GM18858 (cell line): ENCODE measurements at regions not wholly inside any gene's neighbourhood (a gene's known extent, or its start where the extent isn't known, plus 50 kb on each side); places are given as distances from the start of the nearest gene placed in this dataset.
"Not testable (repeated sequence)": the region's sequence is repeated elsewhere in the genome, so short reads cannot be mapped to it uniquely, and the experiment has no call there.

Source experiments
- ATAC-seq: cut with Tn5 transposase; IDR thresholded peaks from one replicate; pipeline ENCODE4 v1.9.1; 2021; ENCODE audit not compliant: unreplicated experiment

DNA sequence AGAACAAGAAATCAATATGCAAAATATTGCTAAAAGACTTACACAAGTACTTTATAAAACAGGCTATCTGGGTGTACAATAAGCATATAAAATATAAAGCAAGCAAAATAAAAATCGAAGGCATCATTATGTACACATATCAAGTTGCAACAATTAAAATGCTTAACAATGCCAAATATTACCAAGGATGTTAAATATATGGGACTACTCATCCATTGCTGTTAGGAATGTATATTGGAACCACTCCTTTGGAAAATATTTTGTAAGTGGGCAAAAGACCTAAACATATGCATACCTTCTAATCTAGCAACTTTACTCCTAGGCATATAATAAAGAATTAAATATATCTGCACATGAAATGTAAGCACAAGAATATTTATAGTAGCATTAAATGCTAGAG lies 632.6 kb upstream of the COX7C start:
- no peak for ATAC-seq

GRCh38 chr5:85990998-85991397 lies 626.7 kb upstream of the COX7C start:
- ATAC-seq: no peak

- not testable (repeated sequence) for ATAC-seq
Observed at GRCh38 chr5:85994653-85995052, 623.1 kb upstream of the COX7C start.

GRCh38 chr5:85998656-85999055 lies 619.1 kb upstream of the COX7C start:
- no peak for ATAC-seq

- no peak for ATAC-seq
Observed at GRCh38 chr5:86008293-86008692, 609.4 kb upstream of the COX7C start.

- ATAC-seq: no peak
Observed at GRCh38 chr5:86008704-86009103, 609.0 kb upstream of the COX7C start.

GRCh38 chr5:86011937-86012336 lies 605.8 kb upstream of the COX7C start:
- no peak for ATAC-seq

- ATAC-seq: no peak
Observed at GRCh38 chr5:86029308-86029707, 588.4 kb upstream of the COX7C start.

GRCh38 chr5:86030753-86031152 lies 587.0 kb upstream of the COX7C start:
- ATAC-seq: no peak

DNA sequence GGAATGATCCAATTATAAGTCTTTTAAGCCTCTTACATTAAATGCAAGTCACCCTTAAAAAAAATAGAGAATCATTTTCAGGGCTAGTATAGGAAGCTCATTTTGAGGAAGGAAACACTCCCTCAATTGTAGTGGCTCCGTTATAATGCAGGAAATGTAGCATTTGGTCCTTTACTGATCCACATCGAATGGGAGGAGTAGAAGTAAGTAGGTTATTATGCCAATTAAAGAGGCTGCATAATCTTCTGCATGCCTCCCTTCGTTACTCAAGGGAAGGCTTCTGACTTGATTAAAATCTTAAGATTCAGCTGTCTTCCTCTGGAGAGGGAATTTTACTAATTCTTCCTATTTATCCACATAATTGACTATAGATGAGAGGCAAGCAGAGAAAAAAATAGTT lies 579.2 kb upstream of the COX7C start:
- no peak for ATAC-seq

DNA sequence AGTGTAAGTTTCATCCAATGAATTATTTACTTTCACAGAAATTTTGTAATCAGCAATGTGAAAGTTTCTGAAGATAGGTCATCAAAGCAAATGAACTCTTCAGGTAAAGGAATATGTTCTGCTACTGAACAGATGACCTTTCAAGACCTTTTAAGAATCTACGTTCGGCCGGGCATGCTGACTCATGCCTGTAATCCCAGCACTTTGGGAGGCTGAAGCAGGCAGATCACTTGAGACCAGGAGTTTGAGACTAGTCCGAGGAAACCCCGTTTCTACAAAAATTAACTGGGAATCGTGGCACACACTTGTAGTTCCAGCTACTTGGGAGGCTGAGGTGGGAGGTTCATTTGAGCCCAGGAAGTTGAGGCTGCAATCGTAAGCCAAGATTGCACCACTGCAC lies 578.4 kb upstream of the COX7C start:
- no peak for ATAC-seq

- ATAC-seq: no peak
Observed at GRCh38 chr5:86070719-86071118, 547.0 kb upstream of the COX7C start.

DNA sequence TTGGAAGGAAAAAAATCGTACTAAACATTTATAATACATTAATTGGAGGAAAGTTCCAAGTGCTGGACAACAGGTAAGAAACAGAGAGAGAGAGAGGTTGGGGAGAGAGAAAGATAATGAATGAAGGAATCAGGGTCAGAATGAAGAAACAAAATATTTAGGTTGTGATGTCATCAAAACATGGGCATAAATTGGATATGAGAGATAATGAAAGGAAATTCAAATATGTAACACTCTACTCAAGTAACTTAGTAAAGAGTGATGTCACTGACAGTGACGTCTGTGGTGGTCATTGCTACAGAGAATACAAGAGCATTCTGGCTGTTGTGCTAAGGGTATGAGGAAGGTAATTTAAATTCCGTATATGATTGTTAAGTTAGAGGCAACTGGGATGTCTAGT lies 543.4 kb upstream of the COX7C start:
- ATAC-seq: no peak

GRCh38 chr5:86075139-86075538 lies 542.6 kb upstream of the COX7C start:
- no peak for ATAC-seq

- ATAC-seq: no peak
Observed at GRCh38 chr5:86095092-86095491, 522.6 kb upstream of the COX7C start.

- ATAC-seq: no peak
Observed at GRCh38 chr5:86101966-86102365, 515.8 kb upstream of the COX7C start.

DNA sequence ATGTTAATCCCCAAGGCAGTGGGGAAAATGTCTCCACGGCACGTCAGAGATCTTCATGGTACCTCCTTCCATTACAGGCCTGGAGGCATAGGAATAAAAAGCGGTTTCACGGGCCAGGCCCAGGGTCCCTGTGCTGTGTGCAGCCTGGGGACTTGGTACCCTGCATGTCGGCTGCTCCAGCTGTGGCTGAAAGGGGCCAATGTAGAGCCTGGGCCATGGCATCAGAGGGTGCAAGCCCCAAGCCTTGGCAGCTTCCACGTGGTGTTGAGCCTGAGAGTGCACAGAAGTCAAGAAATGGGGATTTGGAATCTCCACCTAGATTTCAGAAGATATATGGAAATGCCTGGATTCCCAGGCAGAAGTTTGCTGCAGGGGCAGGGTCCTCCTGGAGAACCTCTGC lies 508.9 kb upstream of the COX7C start:
- ATAC-seq: no peak

GRCh38 chr5:86112249-86112648 lies 505.5 kb upstream of the COX7C start:
- ATAC-seq: no peak

GRCh38 chr5:86115164-86115563 lies 502.6 kb upstream of the COX7C start:
- no peak for ATAC-seq

GRCh38 chr5:86118542-86118941 lies 499.2 kb upstream of the COX7C start:
- ATAC-seq: peak; percentile 64

GRCh38 chr5:86124333-86124732 lies 493.4 kb upstream of the COX7C start:
- no peak for ATAC-seq

- no peak for ATAC-seq
Observed at GRCh38 chr5:86125731-86126601, 491.8 kb upstream of the COX7C start.

- no peak for ATAC-seq
Observed at GRCh38 chr5:86127696-86128095, 490.0 kb upstream of the COX7C start.
